GM18520 (cell line): ENCODE measurements at regions not wholly inside any gene's neighbourhood (a gene's known extent, or its start where the extent isn't known, plus 50 kb on each side); places are given as distances from the start of the nearest gene placed in this dataset.

Source experiments
- ATAC-seq: cut with Tn5 transposase; IDR thresholded peaks from one replicate; pipeline ENCODE4 v1.9.1; 2021; ENCODE audit not compliant: unreplicated experiment

GRCh38 chr11:113555071-113555619 is 79.9 kb upstream of the DRD2 start:
- no peak for ATAC-seq

- no peak for ATAC-seq
Observed at GRCh38 chr11:113554526-113554925, 79.3 kb upstream of the DRD2 start.

DNA sequence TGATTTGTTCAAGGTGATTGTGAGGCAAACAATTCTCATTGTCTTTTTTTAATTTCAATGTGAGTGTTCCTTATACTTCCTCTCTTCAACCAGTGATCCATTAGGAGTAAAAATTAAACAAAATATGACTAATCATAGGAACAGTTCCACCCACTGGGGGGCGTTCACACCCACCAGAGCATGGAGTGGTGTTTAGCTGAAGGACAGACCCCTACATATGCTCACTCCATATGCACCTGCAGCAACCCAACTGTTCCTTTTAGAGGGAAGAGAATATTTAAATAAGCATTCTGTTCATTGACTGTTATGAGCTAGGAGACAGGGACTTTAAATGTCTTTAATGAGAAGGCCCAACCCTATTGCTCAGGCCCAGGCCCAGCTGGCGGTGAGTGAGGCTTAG is 78.7 kb upstream of the DRD2 start:
- ATAC-seq = no peak

- ATAC-seq = no peak
Observed at GRCh38 chr11:113553235-113553634, 78.0 kb upstream of the DRD2 start.

- ATAC-seq = no peak
Observed at GRCh38 chr11:113552271-113552670, 77.1 kb upstream of the DRD2 start.

DNA sequence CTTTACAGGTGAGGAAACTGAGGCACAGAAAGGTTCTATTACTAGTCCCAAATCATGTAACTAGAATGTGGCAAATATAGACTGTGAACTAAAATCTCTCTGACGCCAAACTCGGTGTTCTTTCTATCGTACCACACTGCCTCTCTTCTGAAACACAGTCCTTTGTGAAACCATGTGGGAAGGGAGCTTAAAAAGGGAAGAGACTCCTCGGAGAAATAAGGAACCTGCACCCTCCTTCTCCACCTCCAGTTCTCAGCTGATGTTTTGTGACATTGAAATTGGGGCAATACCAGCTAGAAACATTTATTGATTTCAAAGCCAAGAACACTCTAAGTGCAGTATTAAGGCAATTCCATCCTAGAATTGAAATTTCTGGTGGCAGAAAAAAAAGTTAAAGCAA is 76.4 kb upstream of the DRD2 start:
- ATAC-seq = no peak

- ATAC-seq = no peak
Observed at GRCh38 chr11:113549611-113550578, 74.7 kb upstream of the DRD2 start.

DNA sequence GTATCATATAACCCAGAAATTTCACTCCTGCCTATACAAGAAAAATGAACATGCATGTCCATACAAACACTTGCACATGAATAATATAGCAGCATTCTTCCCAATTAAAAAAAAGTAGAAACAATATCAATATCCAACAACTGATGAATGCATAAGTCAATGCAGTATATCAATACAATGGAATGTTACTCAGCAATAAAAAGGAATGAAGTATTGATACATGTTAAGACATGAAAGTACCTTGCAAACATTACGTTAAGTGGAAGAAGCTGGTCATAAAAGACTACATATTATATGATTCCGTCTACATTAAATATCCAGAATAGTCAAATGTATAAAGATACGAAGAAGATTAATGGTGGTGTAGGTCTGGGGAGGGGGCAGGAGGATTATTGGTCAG is 73.9 kb upstream of the DRD2 start:
- no peak for ATAC-seq

DNA sequence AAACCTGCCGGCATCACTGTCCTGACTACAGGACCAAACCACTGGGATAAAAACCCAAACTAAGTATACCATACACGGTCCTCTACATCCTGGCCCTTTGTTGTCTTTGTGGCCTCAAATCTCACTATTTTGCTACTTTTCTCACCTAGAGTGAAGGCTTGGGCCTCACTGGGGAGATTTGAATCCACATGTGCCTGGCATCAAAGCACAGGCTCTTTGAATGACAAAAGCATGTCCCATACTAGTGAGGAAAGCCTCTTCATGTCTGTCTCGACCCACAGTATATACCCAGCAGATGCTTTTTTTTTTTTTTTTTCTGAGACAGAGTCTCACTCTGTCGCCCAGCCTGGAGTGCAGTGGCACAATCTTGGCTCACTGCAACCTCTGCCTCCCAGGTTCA is 72.5 kb upstream of the DRD2 start:
- no peak for ATAC-seq

DNA sequence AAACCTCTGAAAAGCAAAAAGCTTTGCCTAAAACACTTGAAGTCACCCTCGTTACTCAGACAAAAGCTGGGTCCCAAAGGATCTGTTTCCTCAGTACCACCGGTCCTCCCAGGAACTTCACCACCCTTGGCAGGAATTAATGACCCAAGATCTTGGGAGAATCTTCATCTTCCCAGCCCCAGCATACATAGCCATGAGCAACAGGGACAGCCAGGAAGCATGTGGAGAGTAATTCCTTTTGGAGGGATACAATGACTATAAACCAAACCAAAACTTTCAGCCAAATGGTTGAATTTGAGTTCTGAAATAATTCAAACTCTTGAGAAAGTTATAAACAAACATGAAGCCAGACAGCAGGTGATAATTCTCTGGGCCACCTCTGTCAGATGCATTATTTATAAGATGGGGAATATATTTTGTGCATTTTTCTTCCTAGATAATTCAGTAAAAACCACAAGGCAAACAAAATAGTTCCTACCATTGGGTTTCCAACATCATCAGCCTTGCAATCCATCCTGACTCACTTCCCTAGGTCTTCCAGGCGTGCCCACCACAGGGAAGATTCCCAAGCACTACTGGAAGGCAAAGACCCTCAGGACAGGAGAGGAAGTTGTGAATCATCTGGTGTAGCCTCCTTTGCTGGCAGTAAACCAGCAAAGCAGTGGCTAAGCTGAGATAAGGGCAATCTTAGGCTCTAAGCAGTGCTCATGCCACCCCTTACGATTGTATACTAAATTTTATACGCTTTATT is 71.7 kb upstream of the DRD2 start:
- ATAC-seq = no peak

DNA sequence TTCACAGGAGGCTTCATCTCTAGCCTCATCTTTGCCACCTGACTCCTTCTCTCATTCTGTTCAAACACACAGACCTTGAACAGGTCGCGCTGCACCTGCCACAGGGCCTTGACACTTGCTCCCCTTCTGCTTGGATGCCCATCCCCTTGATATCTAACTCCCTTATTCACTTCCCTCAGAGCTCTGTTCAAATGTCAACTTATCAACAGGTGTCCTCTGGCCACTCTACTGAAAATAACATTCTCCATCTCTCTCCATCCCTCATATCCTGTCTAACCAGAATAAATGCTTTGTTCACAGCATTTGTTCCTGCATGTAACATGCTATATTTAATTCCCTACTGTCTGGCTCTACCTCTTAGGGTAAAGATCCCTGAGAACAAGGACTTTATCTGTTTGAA is 67.2 kb upstream of the DRD2 start:
- no peak for ATAC-seq

DNA sequence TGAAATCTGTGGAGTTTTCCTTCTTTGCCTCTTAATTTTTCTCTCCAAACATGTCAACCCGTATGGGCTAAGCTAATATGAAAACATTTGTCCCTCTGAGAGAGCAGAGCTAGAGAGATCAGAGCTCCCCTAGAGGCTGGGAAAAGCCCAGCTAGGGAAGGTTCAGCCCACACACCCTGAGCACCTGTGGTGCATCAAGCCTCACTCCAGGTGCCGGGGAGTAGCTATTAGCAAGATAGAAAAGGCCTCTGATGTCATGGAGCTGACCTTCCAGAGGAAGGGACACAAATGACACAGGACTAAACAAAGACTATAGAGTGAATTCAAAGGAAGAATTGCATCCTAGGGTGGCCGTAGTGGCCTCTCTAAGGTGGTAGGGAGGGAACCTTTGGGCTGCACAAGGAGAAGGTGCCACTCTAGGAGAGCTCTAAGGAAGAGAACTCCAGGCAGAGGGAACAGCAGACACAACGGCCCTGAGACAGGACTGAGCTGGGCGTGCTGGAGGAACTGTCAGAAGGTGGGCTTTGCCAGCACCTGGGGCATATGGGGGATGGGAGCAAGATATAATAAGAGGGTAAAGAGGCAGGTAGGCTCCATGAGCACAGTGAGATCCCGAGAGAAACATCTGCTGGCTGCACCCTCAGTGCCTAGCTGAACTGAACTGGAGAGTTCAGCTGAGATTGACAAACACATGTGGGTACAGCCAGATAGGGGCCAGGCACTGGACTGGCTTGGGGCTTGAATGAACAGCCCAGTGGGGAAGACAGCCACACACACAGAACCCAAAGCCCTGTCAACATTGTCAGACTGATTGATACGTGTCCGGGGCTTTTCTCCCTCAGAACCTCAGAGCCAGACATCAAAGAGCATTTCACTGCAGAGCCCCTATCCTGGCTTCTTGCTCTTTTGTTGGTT is 65.5 kb upstream of the DRD2 start:
- no peak for ATAC-seq

GRCh38 chr11:113538451-113539412 is 63.5 kb upstream of the DRD2 start:
- no peak for ATAC-seq

GRCh38 chr11:113534625-113535024 is 59.4 kb upstream of the DRD2 start:
- no peak for ATAC-seq

- no peak for ATAC-seq
Observed at GRCh38 chr11:113533425-113533698, 58.2 kb upstream of the DRD2 start.

DNA sequence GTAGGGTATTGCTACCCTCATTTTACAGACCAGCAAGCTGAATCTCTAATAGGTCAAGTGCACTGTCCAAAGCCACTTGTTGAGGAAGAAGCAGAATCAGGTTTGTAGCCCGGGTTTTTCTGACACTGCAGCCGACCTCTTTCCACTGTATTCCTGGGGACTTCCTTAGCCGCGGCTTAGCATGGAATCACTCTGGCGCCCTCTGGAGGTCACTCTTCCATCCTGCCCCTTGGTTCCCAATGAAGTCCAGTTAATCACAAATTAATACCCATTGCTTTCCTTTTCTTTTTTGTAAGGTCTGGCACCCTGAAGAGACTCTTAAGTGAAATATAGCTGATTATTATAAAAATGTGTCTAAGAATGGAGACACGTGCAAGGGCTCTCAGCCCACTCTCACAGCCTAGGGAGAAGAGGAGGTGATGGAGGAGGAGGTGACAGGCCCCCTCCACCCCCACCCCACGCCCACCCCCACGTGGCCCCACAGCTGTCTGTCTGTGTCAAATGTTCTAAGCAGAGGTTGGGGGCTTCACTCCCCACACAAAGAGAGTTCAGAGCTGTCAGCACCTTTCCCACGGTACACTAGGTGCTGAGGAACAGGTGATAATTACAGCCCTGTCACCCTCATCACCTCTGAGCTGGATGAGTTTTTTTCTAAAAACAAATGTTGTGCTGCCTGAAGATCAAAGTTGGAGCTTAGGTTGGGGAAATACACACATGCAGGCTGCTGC is 57.7 kb upstream of the DRD2 start:
- no peak for ATAC-seq

- no peak for ATAC-seq
Observed at GRCh38 chr11:113531575-113532451, 56.6 kb upstream of the DRD2 start.

- ATAC-seq = no peak
Observed at GRCh38 chr11:113531083-113531482, 55.9 kb upstream of the DRD2 start.
